Mesodermal cell (in vitro differentiated cells): ENCODE measurements at regions not wholly inside any gene's neighbourhood (a gene's known extent, or its start where the extent isn't known, plus 50 kb on each side); places are given as distances from the start of the nearest gene placed in this dataset.
"Not testable (repeated sequence)": the region's sequence is repeated elsewhere in the genome, so short reads cannot be mapped to it uniquely, and the experiment has no call there.

ENCODE experiments used
- H3K27ac ChIP-seq: 2 replicates; pipeline ENCODE4 v1.7.0; 2013; ENCODE audit warnings: mild to moderate bottlenecking, low read depth, low read length, moderate library complexity; ENCODE audit not compliant: severe bottlenecking
- H3K36me3 ChIP-seq: 2 replicates; pipeline ENCODE4 v1.7.1; 2013; ENCODE audit warnings: mild to moderate bottlenecking, low read length, moderate library complexity; ENCODE audit not compliant: control insufficient read depth, insufficient read depth
- H3K4me1 ChIP-seq: one replicate; pipeline ENCODE4 v1.7.1; 2013; ENCODE audit warnings: mild to moderate bottlenecking, low read length; ENCODE audit not compliant: insufficient read depth, control insufficient read depth, poor library complexity, severe bottlenecking
- H3K4me3 ChIP-seq: 2 replicates; pipeline ENCODE4 v1.7.0; 2013; ENCODE audit warnings: low read length, control low read depth, mild to moderate bottlenecking; ENCODE audit not compliant: insufficient read depth, poor library complexity, severe bottlenecking; ENCODE audit errors: extremely low read depth
- H3K9me3 ChIP-seq: 2 replicates; pipeline ENCODE4 v1.7.1; 2013; ENCODE audit warnings: mild to moderate bottlenecking, low read length, moderate library complexity; ENCODE audit not compliant: control insufficient read depth
- WGBS, 2 experiments: methylation state at CpG; one replicate each; pipeline ENCODE4 v1.1.5; 2013; ENCODE audit warnings: missing lambda C conversion rate in 2 of 2; ENCODE audit not compliant: insufficient coverage in 2 of 2; 5-methylcytosine and 5-hydroxymethylcytosine counted together

DNA sequence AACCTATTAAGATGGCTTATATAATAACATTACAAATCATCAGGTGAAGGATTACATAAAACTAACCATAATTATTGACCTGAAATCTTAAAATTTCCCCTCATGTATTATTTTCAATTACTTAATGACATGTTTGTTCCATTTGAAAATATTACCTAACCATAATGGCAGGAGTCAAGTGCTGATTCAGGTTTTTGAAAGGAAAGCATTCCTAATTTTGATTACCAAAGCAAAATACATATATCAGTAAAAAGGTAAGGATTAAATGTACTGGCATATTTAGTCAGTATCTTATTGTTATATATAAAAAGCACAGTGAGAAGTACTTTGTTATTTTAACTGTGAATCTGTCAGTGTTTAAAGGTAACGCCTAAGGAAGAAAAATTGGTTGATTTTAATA is 960.0 kb upstream of the CNTN5 start:
- no peaks in the 10 kb centered on the region for H3K4me1 ChIP-seq
- WGBS, 2 experiments: no CpG with 5 or more reads among the region's 1 CpG
- H3K9me3 ChIP-seq: no peaks in the 10 kb centered on the region
- no peaks in the 10 kb centered on the region for H3K36me3 ChIP-seq
- H3K27ac ChIP-seq: no peak overlapping the region
- no peak overlapping the region for H3K4me3 ChIP-seq

GRCh38 chr11:98061858-98062257 is 958.9 kb upstream of the CNTN5 start:
- Histone ChIP-seq H3K36me3 (no peaks in the 10 kb centered on the region), H3K4me3 (no peak overlapping the region), H3K4me1 (no peaks in the 10 kb centered on the region), H3K27ac (no peak overlapping the region), H3K9me3 (no peaks in the 10 kb centered on the region)
- 83 to 86% methylated on average over 1 of the region's 2 CpGs for WGBS, 2 experiments

DNA sequence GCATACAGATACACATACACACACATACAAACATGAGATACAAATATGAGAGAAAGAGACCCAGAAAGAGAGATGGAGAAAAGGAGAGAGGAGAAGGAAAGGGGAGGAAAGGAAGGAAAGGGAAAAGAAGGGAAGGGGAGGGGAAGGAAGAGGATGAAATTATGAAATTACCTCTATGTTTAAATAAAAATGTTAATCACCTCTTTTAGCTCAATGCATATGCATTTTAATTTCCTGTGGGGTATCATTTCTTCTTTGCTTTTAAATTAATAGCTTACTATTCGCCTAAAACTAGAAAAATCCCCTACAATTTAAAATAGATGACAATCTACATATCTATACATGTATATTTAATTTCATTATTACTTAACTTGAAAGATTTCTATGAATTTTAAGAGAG is 958.0 kb upstream of the CNTN5 start:
- Histone ChIP-seq H3K27ac (no peak overlapping the region), H3K36me3 (no peaks in the 10 kb centered on the region), H3K9me3 (no peaks in the 10 kb centered on the region), H3K4me3 (no peak overlapping the region), H3K4me1 (no peaks in the 10 kb centered on the region)
- no CpG with 5 or more reads among the region's 1 CpG for WGBS, 2 experiments

GRCh38 chr11:98068251-98068650 is 952.5 kb upstream of the CNTN5 start:
- Histone ChIP-seq H3K4me3 (no peak overlapping the region), H3K36me3 (no peaks in the 10 kb centered on the region), H3K27ac (no peak overlapping the region), H3K9me3 (no peaks in the 10 kb centered on the region), H3K4me1 (no peaks in the 10 kb centered on the region)
- 79 to 95% methylated on average over 1 of the region's 1 CpG for WGBS, 2 experiments

DNA sequence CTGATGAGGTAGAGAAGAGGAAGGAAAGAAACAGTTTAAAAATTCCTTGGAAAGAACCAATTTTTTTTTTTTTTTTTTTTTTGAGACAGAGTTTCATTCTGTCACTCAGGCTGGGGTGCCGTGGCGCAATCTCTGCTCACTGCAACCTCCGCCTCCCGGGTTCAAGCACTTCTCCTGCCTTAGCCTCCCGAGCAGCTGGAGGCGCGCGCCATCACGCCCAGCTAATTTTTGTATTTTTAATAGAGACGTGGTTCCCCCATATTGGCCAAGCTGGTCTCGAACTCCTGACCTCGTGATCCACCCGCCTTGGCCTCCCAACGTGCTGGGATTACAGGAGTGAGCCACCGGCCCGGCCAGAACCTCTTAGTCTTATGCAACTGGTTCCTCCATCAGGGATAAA is 951.6 kb upstream of the CNTN5 start:
- not testable (repeated sequence) for H3K36me3 ChIP-seq, H3K27ac ChIP-seq, H3K4me1 ChIP-seq, H3K9me3 ChIP-seq, H3K4me3 ChIP-seq
- WGBS, 2 experiments: 83 to 89% methylated on average over 12 to 16 of the region's 16 CpGs

DNA sequence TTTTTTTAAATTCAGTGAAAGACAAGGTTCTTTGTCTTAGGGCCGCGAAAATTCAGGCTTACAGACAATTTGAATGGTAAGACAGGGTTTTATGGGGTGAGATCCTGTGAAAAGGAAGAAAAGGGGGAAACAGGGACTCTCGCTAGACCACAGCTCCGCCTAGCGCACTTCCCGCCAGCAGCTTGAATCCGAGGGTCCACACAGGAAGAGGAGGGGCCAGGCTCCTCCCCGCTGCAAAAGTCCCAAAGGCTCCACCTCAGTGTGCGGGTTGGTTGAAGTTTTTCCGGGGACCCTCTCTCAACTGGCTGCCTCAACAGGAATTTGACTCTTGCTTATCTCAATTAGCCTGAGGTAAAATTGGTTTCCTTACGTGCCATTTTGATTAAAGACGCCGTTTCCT is 950.9 kb upstream of the CNTN5 start:
- WGBS, 2 experiments: 82% methylated on average over 8 to 10 of the region's 13 CpGs
- H3K4me1 ChIP-seq: no peaks in the 10 kb centered on the region
- H3K36me3 ChIP-seq: no peaks in the 10 kb centered on the region
- H3K27ac ChIP-seq: no peak overlapping the region
- H3K4me3 ChIP-seq: no peak overlapping the region
- H3K9me3 ChIP-seq: no peaks in the 10 kb centered on the region

DNA sequence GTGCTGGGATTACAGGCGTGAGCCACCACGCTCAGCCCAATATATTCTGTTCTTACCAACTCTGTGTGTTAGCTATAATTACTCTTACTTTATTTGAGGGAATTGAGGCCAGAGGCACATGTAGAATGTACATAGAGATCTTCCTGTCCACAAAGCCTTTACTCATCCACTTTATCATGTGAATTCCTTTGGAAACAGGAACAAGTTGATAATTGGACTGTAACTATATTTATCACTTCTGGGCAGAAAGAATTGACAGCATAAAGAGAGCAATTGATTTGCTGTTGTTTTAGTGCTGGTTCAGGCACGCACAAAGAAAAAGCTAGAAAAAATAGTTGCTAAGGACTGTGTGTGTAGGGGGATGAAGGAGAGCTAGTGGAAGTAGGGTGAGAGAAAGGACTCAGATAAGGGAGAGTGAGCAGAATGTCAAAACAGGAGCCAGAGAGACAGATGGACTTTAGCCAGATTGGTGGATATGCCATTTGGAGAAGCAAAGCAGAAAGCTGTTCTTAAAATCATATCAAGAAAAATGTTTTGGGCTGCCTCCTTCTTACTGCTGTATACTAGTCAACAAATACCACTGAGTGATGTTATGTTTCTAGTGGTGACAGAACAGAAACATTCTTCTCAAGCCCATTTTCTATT is 929.8 kb upstream of the CNTN5 start:
- Histone ChIP-seq H3K27ac (no peak overlapping the region), H3K36me3 (no peaks in the 10 kb centered on the region), H3K4me1 (no peaks in the 10 kb centered on the region), H3K9me3 (no peaks in the 10 kb centered on the region), H3K4me3 (no peak overlapping the region)
- 88% methylated on average over 1 of the region's 3 CpGs; no CpG with 5 or more reads in 1 of the 2 experiments for WGBS, 2 experiments

DNA sequence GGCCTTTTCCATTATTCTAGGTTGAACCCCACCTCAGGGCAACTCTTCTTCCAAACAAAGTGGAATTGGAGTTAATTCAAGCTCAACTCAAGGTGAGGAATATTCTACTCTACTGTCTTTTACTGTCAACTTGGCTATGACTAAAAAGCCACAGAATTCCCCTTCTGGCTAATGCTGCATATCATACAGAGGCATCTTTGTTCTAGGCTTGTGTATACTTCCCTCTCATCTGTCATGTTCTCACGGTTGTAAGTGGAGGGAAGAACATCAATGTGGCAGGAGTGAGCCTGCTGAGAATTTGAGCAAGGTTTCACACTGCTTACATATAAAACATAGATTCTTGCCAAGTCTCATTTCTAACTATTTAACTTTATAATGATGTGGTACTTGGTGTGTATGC is 921.4 kb upstream of the CNTN5 start:
- no CpG with 5 or more reads among the region's 1 CpG for WGBS, 2 experiments
- Histone ChIP-seq H3K4me3 (no peak overlapping the region), H3K4me1 (no peaks in the 10 kb centered on the region), H3K27ac (no peak overlapping the region), H3K9me3 (no peaks in the 10 kb centered on the region), H3K36me3 (no peaks in the 10 kb centered on the region)

- Histone ChIP-seq H3K36me3 (no peaks in the 10 kb centered on the region), H3K4me1 (no peaks in the 10 kb centered on the region), H3K27ac (no peak overlapping the region), H3K4me3 (no peak overlapping the region), H3K9me3 (no peaks in the 10 kb centered on the region)
- WGBS, 2 experiments: 89% methylated on average over 1 of the region's 2 CpGs; no CpG with 5 or more reads in 1 of the 2 experiments
These were observed 920.1 kb upstream of the CNTN5 start for GRCh38 chr11:98100689-98101088.

GRCh38 chr11:98101329-98101728 is 919.4 kb upstream of the CNTN5 start:
- 93 to 100% methylated on average over 1 of the region's 1 CpG for WGBS, 2 experiments

GRCh38 chr11:98104249-98104648 is 916.5 kb upstream of the CNTN5 start:
- Histone ChIP-seq H3K36me3 (no peaks in the 10 kb centered on the region), H3K4me3 (no peak overlapping the region), H3K4me1 (no peaks in the 10 kb centered on the region)

More at GRCh38 chr11:98101329-98101728, 919.4 kb upstream of the CNTN5 start:
- Histone ChIP-seq H3K36me3 (no peaks in the 10 kb centered on the region), H3K4me3 (no peak overlapping the region), H3K27ac (no peak overlapping the region), H3K4me1 (no peaks in the 10 kb centered on the region), H3K9me3 (no peaks in the 10 kb centered on the region)

More at GRCh38 chr11:98104249-98104648, 916.5 kb upstream of the CNTN5 start:
- Histone ChIP-seq H3K9me3 (no peaks in the 10 kb centered on the region), H3K27ac (no peak overlapping the region)
